NCI-H748 treated with DMSO at 0.1 percent for 48 hours (cell line): ENCODE measurements at regions not wholly inside any gene's neighbourhood (a gene's known extent, or its start where the extent isn't known, plus 50 kb on each side); places are given as distances from the start of the nearest gene placed in this dataset.

Experiments
- DNase-seq: peaks from one replicate; lab custom pipeline; 2025; lab: John Stamatoyannopoulos, UW

- DNase-seq, result no peak
Measured at GRCh38 chr3:157626817-157627216, 123.6 kb upstream of the VEPH1 start.

- no peak for DNase-seq
Measured at GRCh38 chr3:157624801-157625200, 121.6 kb upstream of the VEPH1 start.

GRCh38 chr3:157618886-157619285 lies 115.7 kb upstream of the VEPH1 start:
- no peak for DNase-seq

- DNase-seq, result peak; percentile 21
Measured at GRCh38 chr3:157618075-157618760, 115.0 kb upstream of the VEPH1 start.

GRCh38 chr3:157614896-157615295 lies 111.7 kb upstream of the VEPH1 start:
- DNase-seq, result no peak

- no peak for DNase-seq
Measured at GRCh38 chr3:157611536-157612076, 108.4 kb upstream of the VEPH1 start.

GRCh38 chr3:157610876-157611535 lies 107.8 kb upstream of the VEPH1 start:
- no peak for DNase-seq

GRCh38 chr3:157607826-157608405 lies 104.7 kb upstream of the VEPH1 start:
- DNase-seq, result no peak

- no peak for DNase-seq
Measured at GRCh38 chr3:157606852-157607197, 103.6 kb upstream of the VEPH1 start.

GRCh38 chr3:157606011-157606851 lies 103.0 kb upstream of the VEPH1 start:
- DNase-seq, result no peak

GRCh38 chr3:157605356-157605755 lies 102.1 kb upstream of the VEPH1 start:
- DNase-seq, result no peak

GRCh38 chr3:157602424-157602823 lies 99.2 kb upstream of the VEPH1 start:
- no peak for DNase-seq

- DNase-seq, result no peak
Measured at GRCh38 chr3:157595259-157595658, 92.0 kb upstream of the VEPH1 start.

- no peak for DNase-seq
Measured at GRCh38 chr3:157594413-157594812, 91.2 kb upstream of the VEPH1 start.

- no peak for DNase-seq
Measured at GRCh38 chr3:157592769-157593168, 89.6 kb upstream of the VEPH1 start.

GRCh38 chr3:157590273-157590672 lies 87.1 kb upstream of the VEPH1 start:
- DNase-seq, result no peak

- no peak for DNase-seq
Measured at GRCh38 chr3:157589211-157589610, 86.0 kb upstream of the VEPH1 start.

- no peak for DNase-seq
Measured at GRCh38 chr3:157588386-157589060, 85.3 kb upstream of the VEPH1 start.

GRCh38 chr3:157586293-157586692 lies 83.1 kb upstream of the VEPH1 start:
- no peak for DNase-seq

- DNase-seq, result no peak
Measured at GRCh38 chr3:157585386-157585785, 82.2 kb upstream of the VEPH1 start.

- DNase-seq, result no peak
Measured at GRCh38 chr3:157582637-157582973, 79.4 kb upstream of the VEPH1 start.
